ENCODE measurements at regions not wholly inside any gene's neighbourhood (a gene's known extent, or its start where the extent isn't known, plus 50 kb on each side); places are given as distances from the start of the nearest gene placed in this dataset.

- H3K4me1 ChIP-seq: no peaks in the 10 kb centered on the region
- no peaks in the 10 kb centered on the region for H3K27me3 ChIP-seq (ENCODE audit: control insufficient read depth, insufficient read depth, low read length)
- H3K79me2 ChIP-seq: no peaks in the 10 kb centered on the region
- TF ChIP-seq CTCF (IDR thresholded peaks at IDR 0.05): no peak
- no peak overlapping the region for H3K9ac ChIP-seq
- no peak overlapping the region for H3K27ac ChIP-seq
- no peak overlapping the region for H3K4me3 ChIP-seq (ENCODE audit: low read depth, low read length)
- H2AFZ ChIP-seq: no peak overlapping the region
- H3K36me3 ChIP-seq (ENCODE audit: control insufficient read depth, insufficient read depth, low read length): no peaks in the 10 kb centered on the region
- no peak overlapping the region for H3K4me2 ChIP-seq (ENCODE audit: low read length)
- H3K9me3 ChIP-seq (ENCODE audit: control insufficient read depth, low read length): no peaks in the 10 kb centered on the region
These were observed 254.4 kb downstream of the SLC16A7 start for GRCh38 chr12:59850268-59850667.

GRCh38 chr12:59858508-59859170 is 262.8 kb downstream of the SLC16A7 start:
- no peaks in the 10 kb centered on the region for H3K9me3 ChIP-seq (ENCODE audit: control insufficient read depth, low read length)
- no peaks in the 10 kb centered on the region for H3K79me2 ChIP-seq
- no peaks in the 10 kb centered on the region for H3K27me3 ChIP-seq (ENCODE audit: control insufficient read depth, insufficient read depth, low read length)
- no peak for TF ChIP-seq CTCF (IDR thresholded peaks at IDR 0.05)
- no peak overlapping the region for H3K27ac ChIP-seq
- no peaks in the 10 kb centered on the region for H3K36me3 ChIP-seq (ENCODE audit: control insufficient read depth, insufficient read depth, low read length)
- no peak overlapping the region for H3K4me2 ChIP-seq (ENCODE audit: low read length)
- no peak overlapping the region for H3K4me3 ChIP-seq (ENCODE audit: low read depth, low read length)
- H3K4me1 ChIP-seq: no peaks in the 10 kb centered on the region
- no peak overlapping the region for H2AFZ ChIP-seq
- no peak overlapping the region for H3K9ac ChIP-seq

- Histone ChIP-seq H3K4me1 (no peaks in the 10 kb centered on the region), H3K36me3 (ENCODE audit: control insufficient read depth, insufficient read depth, low read length) (no peaks in the 10 kb centered on the region), H3K9me3 (ENCODE audit: control insufficient read depth, low read length) (no peaks in the 10 kb centered on the region), H3K79me2 (no peaks in the 10 kb centered on the region), H3K27ac (no peak overlapping the region), H2AFZ (no peak overlapping the region), H3K4me3 (ENCODE audit: low read depth, low read length) (no peak overlapping the region), H3K4me2 (ENCODE audit: low read length) (no peak overlapping the region), H3K9ac (no peak overlapping the region), H3K27me3 (ENCODE audit: control insufficient read depth, insufficient read depth, low read length) (no peaks in the 10 kb centered on the region)
- no peak for TF ChIP-seq CTCF (IDR thresholded peaks at IDR 0.05)
These were observed 263.3 kb downstream of the SLC16A7 start for GRCh38 chr12:59859171-59859510.

GRCh38 chr12:59861635-59862034 is 265.8 kb downstream of the SLC16A7 start:
- Histone ChIP-seq H3K79me2 (no peaks in the 10 kb centered on the region), H2AFZ (no peak overlapping the region), H3K4me1 (no peaks in the 10 kb centered on the region), H3K27ac (no peak overlapping the region), H3K36me3 (ENCODE audit: control insufficient read depth, insufficient read depth, low read length) (no peaks in the 10 kb centered on the region), H3K27me3 (ENCODE audit: control insufficient read depth, insufficient read depth, low read length) (no peaks in the 10 kb centered on the region), H3K4me2 (ENCODE audit: low read length) (no peak overlapping the region), H3K9me3 (ENCODE audit: control insufficient read depth, low read length) (no peaks in the 10 kb centered on the region), H3K9ac (no peak overlapping the region), H3K4me3 (ENCODE audit: low read depth, low read length) (no peak overlapping the region)
- TF ChIP-seq CTCF (IDR thresholded peaks at IDR 0.05): no peak

- Histone ChIP-seq H3K36me3 (ENCODE audit: control insufficient read depth, insufficient read depth, low read length) (no peaks in the 10 kb centered on the region), H3K4me3 (ENCODE audit: low read depth, low read length) (no peak overlapping the region), H3K4me1 (no peaks in the 10 kb centered on the region), H3K79me2 (no peaks in the 10 kb centered on the region), H2AFZ (no peak overlapping the region), H3K9ac (no peak overlapping the region), H3K27me3 (ENCODE audit: control insufficient read depth, insufficient read depth, low read length) (no peaks in the 10 kb centered on the region), H3K9me3 (ENCODE audit: control insufficient read depth, low read length) (no peaks in the 10 kb centered on the region), H3K4me2 (ENCODE audit: low read length) (no peak overlapping the region), H3K27ac (no peak overlapping the region)
- no peak for TF ChIP-seq CTCF (IDR thresholded peaks at IDR 0.05)
These were observed 271.2 kb downstream of the SLC16A7 start for GRCh38 chr12:59867055-59867454.
